Lower leg skin (tissue), 4 donors: ENCODE measurements at regions not wholly inside any gene's neighbourhood (a gene's known extent, or its start where the extent isn't known, plus 50 kb on each side); places are given as distances from the start of the nearest gene placed in this dataset.

ENCODE experiments used
- DNase-seq, 2 donors: peaks; one replicate each; pipeline ENCODE4 v3.0.0-alpha.2; 2019; ENCODE audit warnings: low spot score in 2 of 2
- H3K4me3 ChIP-seq: fragments of 200-600 bp; sonication (generic); 2 replicates; pipeline ENCODE4 v1.5.1; 2017; ENCODE audit warnings: mild to moderate bottlenecking, low read depth; ENCODE audit not compliant: poor library complexity, severe bottlenecking
- CTCF ChIP-seq, 3 donors: fragments of 450-650 bp; IDR thresholded peaks; one replicate each; pipeline ENCODE4 v1.5.1; 2016; ENCODE audit warnings: antibody characterized with exemption in 3 of 3, mild to moderate bottlenecking in 3 of 3, moderate library complexity in 2 of 3
- POLR2A ChIP-seq, 2 donors: fragments of 450-650 bp; IDR thresholded peaks; one replicate each; pipeline ENCODE4 v1.6.1; 2016 to 2017; ENCODE audit warnings: antibody characterized with exemption in 2 of 2, mild to moderate bottlenecking in 1 of 2, moderate library complexity in 1 of 2
- WGBS, 2 donors: methylation state at CpG; one replicate each; pipeline ENCODE4 v1.1.5; 2018; 5-methylcytosine and 5-hydroxymethylcytosine counted together
- intact Hi-C: fragments of 100-400 bp; cut with DNase I; formaldehyde crosslinking; loops from one replicate; pipeline ENCODE4 v1.15.0; 2023; ENCODE audit warnings: low total_unique reads

- intact Hi-C loops, result no loop called here
- WGBS, 2 donors, result 78 to 85% methylated on average over 2 of the region's 2 CpGs
- TF ChIP-seq POLR2A (IDR thresholded peaks at IDR 0.05) (no peak), CTCF (IDR thresholded peaks at IDR 0.05) (no peak)
- no peak for DNase-seq
- no peak overlapping the region for H3K4me3 ChIP-seq
Measured at GRCh38 chr5:29649321-29649720, 1544.2 kb upstream of the CDH6 start.

DNA sequence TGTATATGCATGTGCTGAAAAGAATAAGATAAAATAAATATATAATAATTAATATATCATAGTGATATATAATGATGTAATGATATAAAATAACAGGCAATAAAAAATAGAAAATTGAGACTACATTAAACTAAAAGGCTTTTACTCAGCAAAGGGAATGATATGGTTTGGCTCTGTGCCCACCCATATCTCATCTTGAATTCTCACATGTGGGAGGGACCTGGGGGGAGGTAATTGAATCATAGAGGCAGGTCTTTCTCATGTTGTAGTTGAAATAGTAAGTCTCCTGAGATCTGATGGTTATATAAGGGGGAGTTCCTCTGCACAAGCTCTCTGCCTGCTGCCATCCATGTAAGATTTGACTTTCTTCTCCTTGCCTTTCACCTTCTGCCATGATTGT lies 1550.9 kb upstream of the CDH6 start:
- no peak for TF ChIP-seq CTCF (IDR thresholded peaks at IDR 0.05)
- no peak for TF ChIP-seq POLR2A (IDR thresholded peaks at IDR 0.05)
- no peak overlapping the region for H3K4me3 ChIP-seq
- no peak for DNase-seq
- intact Hi-C loops, result no loop called here

GRCh38 chr5:29614206-29614605 lies 1579.3 kb upstream of the CDH6 start:
- DNase-seq, result no peak
- no peak for TF ChIP-seq POLR2A (IDR thresholded peaks at IDR 0.05)
- TF ChIP-seq CTCF (IDR thresholded peaks at IDR 0.05), result no peak
- no peak overlapping the region for H3K4me3 ChIP-seq
- 68 to 71% methylated on average over 2 of the region's 2 CpGs for WGBS, 2 donors
- intact Hi-C loops, result no loop called here

GRCh38 chr5:29588236-29588635 lies 1605.2 kb upstream of the CDH6 start:
- intact Hi-C loops, result no loop called here
- DNase-seq, result no peak
- TF ChIP-seq POLR2A (IDR thresholded peaks at IDR 0.05) (no peak), CTCF (IDR thresholded peaks at IDR 0.05) (no peak)
- no peak overlapping the region for H3K4me3 ChIP-seq

- WGBS, 2 donors, result 84 to 93% methylated on average over 2 of the region's 2 CpGs
Measured at GRCh38 chr5:29587832-29588231, 1605.7 kb upstream of the CDH6 start.

More at GRCh38 chr5:29587832-29588231, 1605.7 kb upstream of the CDH6 start:
- intact Hi-C loops, result no loop called here
- no peak for TF ChIP-seq POLR2A (IDR thresholded peaks at IDR 0.05)
- no peak for TF ChIP-seq CTCF (IDR thresholded peaks at IDR 0.05)
- no peak overlapping the region for H3K4me3 ChIP-seq
- DNase-seq, result no peak
